ENCODE measurements at regions not wholly inside any gene's neighbourhood (a gene's known extent, or its start where the extent isn't known, plus 50 kb on each side); places are given as distances from the start of the nearest gene placed in this dataset.

GRCh38 chr13:111577956-111578605 is 257.6 kb downstream of the TEX29 start:
- H3K4me1 ChIP-seq: no peaks in the 10 kb centered on the region
- intact Hi-C loops (cut with DNase I): no loop called here
- DNase-seq (no peak), ATAC-seq (peak in 1 of 2 donors; percentile 21)
- H3K27ac ChIP-seq: no peak overlapping the region
- no peaks in the 10 kb centered on the region for H3K36me3 ChIP-seq
- peaks cover 8% of the 10 kb centered on the region for H3K9me3 ChIP-seq
- H3K4me3 ChIP-seq: no peak overlapping the region
- TF ChIP-seq CTCF (IDR thresholded peaks at IDR 0.05): no peak
- H3K27me3 ChIP-seq (ENCODE audit: low read depth): no peaks in the 10 kb centered on the region

- DNase-seq: no peak
- intact Hi-C loops (cut with DNase I): no loop called here
- TF ChIP-seq CTCF (IDR thresholded peaks at IDR 0.05): no peak
- ATAC-seq: no peak
- H3K36me3 ChIP-seq: no peaks in the 10 kb centered on the region
- H3K4me1 ChIP-seq: no peaks in the 10 kb centered on the region
- no peaks in the 10 kb centered on the region for H3K9me3 ChIP-seq
- no peak overlapping the region for H3K4me3 ChIP-seq
- peaks cover 2% of the 10 kb centered on the region for H3K27me3 ChIP-seq (ENCODE audit: low read depth)
- no peak overlapping the region for H3K27ac ChIP-seq
These were observed 263.7 kb downstream of the TEX29 start for GRCh38 chr13:111584101-111584672.

GRCh38 chr13:111584870-111585269 is 264.4 kb downstream of the TEX29 start:
- Histone ChIP-seq H3K36me3 (no peaks in the 10 kb centered on the region), H3K9me3 (no peaks in the 10 kb centered on the region), H3K27me3 (ENCODE audit: low read depth) (peaks cover 5% of the 10 kb centered on the region), H3K27ac (no peak overlapping the region), H3K4me3 (no peak overlapping the region), H3K4me1 (no peaks in the 10 kb centered on the region)
- intact Hi-C loops (cut with DNase I): no loop called here
- no peak for TF ChIP-seq CTCF (IDR thresholded peaks at IDR 0.05)
- no peak for DNase-seq
- ATAC-seq: no peak

DNA sequence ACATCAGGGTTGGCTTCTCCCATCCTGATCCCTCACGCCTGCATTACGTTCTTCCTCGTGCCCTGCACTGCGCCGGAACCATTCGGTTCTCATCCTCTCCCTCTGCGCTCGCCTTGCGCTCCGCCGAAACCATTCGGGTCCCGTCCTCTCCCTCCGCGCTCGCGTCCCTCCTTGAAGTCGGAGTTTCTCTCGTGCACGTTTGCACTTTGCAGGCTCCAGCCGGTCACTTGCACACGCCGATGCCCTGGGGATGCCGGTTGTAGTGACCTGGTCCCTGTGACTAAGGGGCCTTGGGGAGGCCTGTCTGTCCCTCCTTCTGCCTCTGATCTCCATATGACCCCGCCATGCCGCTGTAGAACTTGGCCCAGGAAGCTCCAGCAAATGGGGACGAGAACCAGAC is 265.8 kb downstream of the TEX29 start:
- no peak for TF ChIP-seq CTCF (IDR thresholded peaks at IDR 0.05)
- Histone ChIP-seq H3K4me1 (no peaks in the 10 kb centered on the region), H3K27ac (no peak overlapping the region), H3K36me3 (no peaks in the 10 kb centered on the region), H3K4me3 (no peak overlapping the region), H3K9me3 (no peaks in the 10 kb centered on the region), H3K27me3 (ENCODE audit: low read depth) (peaks cover 5% of the 10 kb centered on the region)
- ATAC-seq (no peak), DNase-seq (no peak)
- intact Hi-C loops (cut with DNase I): no loop called here

DNA sequence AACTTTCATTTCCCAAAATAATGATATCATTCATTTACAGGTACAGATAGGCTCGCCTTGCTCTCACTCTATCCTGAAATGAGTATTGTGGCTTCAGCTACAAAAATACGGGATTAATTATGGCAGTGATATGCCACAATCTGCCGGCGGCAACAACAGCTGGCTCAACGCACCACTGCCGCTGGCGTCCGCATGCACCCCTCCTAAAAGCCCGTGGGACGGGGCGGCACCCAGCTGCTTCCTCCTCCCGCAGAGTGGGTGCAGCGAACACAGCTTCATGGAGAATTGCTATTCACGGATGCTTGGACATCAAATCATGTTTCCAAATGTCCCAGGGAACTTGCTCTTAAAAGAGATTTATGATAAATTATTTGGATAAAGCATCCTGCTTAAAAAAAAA is 266.8 kb downstream of the TEX29 start:
- Histone ChIP-seq H3K27me3 (ENCODE audit: low read depth) (peaks cover 5% of the 10 kb centered on the region), H3K27ac (no peak overlapping the region), H3K4me3 (no peak overlapping the region), H3K4me1 (no peaks in the 10 kb centered on the region), H3K9me3 (no peaks in the 10 kb centered on the region), H3K36me3 (no peaks in the 10 kb centered on the region)
- ATAC-seq (no peak), DNase-seq (no peak)
- intact Hi-C loops (cut with DNase I): no loop called here
- TF ChIP-seq CTCF (IDR thresholded peaks at IDR 0.05): no peak
